Breast epithelium (tissue), 3 donors: ENCODE measurements at regions not wholly inside any gene's neighbourhood (a gene's known extent, or its start where the extent isn't known, plus 50 kb on each side); places are given as distances from the start of the nearest gene placed in this dataset.

ENCODE experiments used
- CTCF ChIP-seq, 3 donors: fragments of 450-650 bp; IDR thresholded peaks; one replicate each; pipeline ENCODE4 v1.5.1; 2016 to 2017; ENCODE audit warnings: antibody characterized with exemption in 3 of 3, mild to moderate bottlenecking in 3 of 3, moderate library complexity in 3 of 3
- POLR2A ChIP-seq: fragments of 450-650 bp; IDR thresholded peaks from one replicate; pipeline ENCODE4 v1.6.1; 2016; ENCODE audit warnings: antibody characterized with exemption, mild to moderate bottlenecking, moderate library complexity

GRCh38 chr2:238587776-238588660 lies 161.3 kb downstream of the ASB1 start:
- no peak for TF ChIP-seq CTCF (IDR thresholded peaks at IDR 0.05)
- no peak for TF ChIP-seq POLR2A
